ENCODE measurements at regions not wholly inside any gene's neighbourhood (a gene's known extent, or its start where the extent isn't known, plus 50 kb on each side); places are given as distances from the start of the nearest gene placed in this dataset.

DNA sequence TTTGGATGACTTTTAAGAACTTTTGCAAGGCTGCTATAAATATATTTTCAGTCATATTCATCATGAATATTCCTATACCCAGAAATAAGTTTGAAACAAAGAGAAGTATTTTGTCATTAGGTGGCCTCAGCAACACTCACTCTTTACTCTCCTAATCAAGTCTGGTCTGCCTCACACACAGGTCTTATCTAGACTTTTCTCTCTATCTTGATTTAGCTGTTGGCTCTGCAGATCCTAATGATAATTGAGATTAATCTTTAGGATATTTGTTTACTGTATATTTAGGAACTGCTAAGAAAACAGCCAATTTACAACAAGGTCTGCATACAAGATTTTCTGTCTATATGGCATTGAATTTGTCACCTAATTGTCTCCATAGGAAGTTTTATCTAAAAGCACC is 297.6 kb downstream of the PTEN start:
- TF ChIP-seq, protein P1, sequence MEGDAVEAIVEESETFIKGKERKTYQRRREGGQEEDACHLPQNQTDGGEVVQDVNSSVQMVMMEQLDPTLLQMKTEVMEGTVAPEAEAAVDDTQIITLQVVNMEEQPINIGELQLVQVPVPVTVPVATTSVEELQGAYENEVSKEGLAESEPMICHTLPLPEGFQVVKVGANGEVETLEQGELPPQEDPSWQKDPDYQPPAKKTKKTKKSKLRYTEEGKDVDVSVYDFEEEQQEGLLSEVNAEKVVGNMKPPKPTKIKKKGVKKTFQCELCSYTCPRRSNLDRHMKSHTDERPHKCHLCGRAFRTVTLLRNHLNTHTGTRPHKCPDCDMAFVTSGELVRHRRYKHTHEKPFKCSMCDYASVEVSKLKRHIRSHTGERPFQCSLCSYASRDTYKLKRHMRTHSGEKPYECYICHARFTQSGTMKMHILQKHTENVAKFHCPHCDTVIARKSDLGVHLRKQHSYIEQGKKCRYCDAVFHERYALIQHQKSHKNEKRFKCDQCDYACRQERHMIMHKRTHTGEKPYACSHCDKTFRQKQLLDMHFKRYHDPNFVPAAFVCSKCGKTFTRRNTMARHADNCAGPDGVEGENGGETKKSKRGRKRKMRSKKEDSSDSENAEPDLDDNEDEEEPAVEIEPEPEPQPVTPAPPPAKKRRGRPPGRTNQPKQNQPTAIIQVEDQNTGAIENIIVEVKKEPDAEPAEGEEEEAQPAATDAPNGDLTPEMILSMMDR (IDR thresholded peaks at IDR 0.05; ENCODE audit: insufficient read depth, low read length, poor library complexity, severe bottlenecking), result no peak
- TF ChIP-seq EZH2phosphoT487 (conservative IDR thresholded peaks at IDR 0.05; ENCODE audit: low read length), result no peak

Data from SU-DHL-6 (cell line).